RWPE2 (cell line): ENCODE measurements at regions not wholly inside any gene's neighbourhood (a gene's known extent, or its start where the extent isn't known, plus 50 kb on each side); places are given as distances from the start of the nearest gene placed in this dataset.

Experiments used
- ATAC-seq: fragments of 200-7000 bp; cut with Tn5 transposase; 3 replicates; pipeline ENCODE4 v1.9.1; 2021; ENCODE audit warnings: low read depth
- DNase-seq: peaks from one replicate; pipeline ENCODE4 v3.0.0-alpha.2; 2020; ENCODE audit warnings: low spot score
- H3K27ac ChIP-seq: fragments of 450-650 bp; 2 replicates; pipeline ENCODE4 v1.5.1; 2017; ENCODE audit warnings: mild to moderate bottlenecking; ENCODE audit not compliant: poor library complexity, severe bottlenecking
- H3K27me3 ChIP-seq: fragments of 250-450 bp; sonication (Bioruptor Pico); 2 replicates; pipeline ENCODE4 v1.5.1; 2021; ENCODE audit warnings: mild to moderate bottlenecking, moderate library complexity; ENCODE audit not compliant: insufficient read depth, poor library complexity, severe bottlenecking
- H3K36me3 ChIP-seq: fragments of 250-450 bp; sonication (Bioruptor Pico); 2 replicates; pipeline ENCODE4 v1.5.1; 2020; ENCODE audit warnings: low read depth, mild to moderate bottlenecking, moderate library complexity
- H3K4me1 ChIP-seq: fragments of 250-450 bp; sonication (Bioruptor Pico); 2 replicates; pipeline ENCODE4 v1.5.1; 2021; ENCODE audit warnings: mild to moderate bottlenecking, moderate library complexity; ENCODE audit not compliant: insufficient read depth, poor library complexity, severe bottlenecking
- H3K4me3 ChIP-seq: fragments of 250-450 bp; sonication (Bioruptor Pico); 2 replicates; pipeline ENCODE4 v1.5.1; 2021; ENCODE audit warnings: mild to moderate bottlenecking, moderate library complexity; ENCODE audit not compliant: severe bottlenecking
- H3K9me3 ChIP-seq: fragments of 250-450 bp; sonication (Bioruptor Pico); 2 replicates; pipeline ENCODE4 v1.5.1; 2021; ENCODE audit warnings: mild to moderate bottlenecking, moderate library complexity; ENCODE audit not compliant: severe bottlenecking
- CTCF ChIP-seq: fragments of 450-650 bp; IDR thresholded peaks from one replicate; pipeline ENCODE4 v1.5.1; 2017; ENCODE audit warnings: mild to moderate bottlenecking, moderate library complexity; ENCODE audit not compliant: poor library complexity, severe bottlenecking

- no peaks in the 10 kb centered on the region for H3K9me3 ChIP-seq
- H3K36me3 ChIP-seq, result no peaks in the 10 kb centered on the region
- H3K27ac ChIP-seq, result no peak overlapping the region
- no peaks in the 10 kb centered on the region for H3K4me1 ChIP-seq
- no peaks in the 10 kb centered on the region for H3K27me3 ChIP-seq
- ATAC-seq (no peak), DNase-seq (no peak)
- no peak overlapping the region for H3K4me3 ChIP-seq
- TF ChIP-seq CTCF, result no peak
Measured at GRCh38 chr2:199128476-199129229, 329.1 kb downstream of the SATB2 start.

GRCh38 chr2:199119796-199120195, 337.9 kb downstream of the SATB2 start:
- no peak for ATAC-seq
- Histone ChIP-seq H3K27me3 (peaks cover 9% of the 10 kb centered on the region), H3K4me1 (no peaks in the 10 kb centered on the region), H3K27ac (no peak overlapping the region), H3K36me3 (no peaks in the 10 kb centered on the region), H3K4me3 (no peak overlapping the region), H3K9me3 (no peaks in the 10 kb centered on the region)
- no peak for TF ChIP-seq CTCF
- DNase-seq, result no peak

GRCh38 chr2:199118673-199119112, 339.0 kb downstream of the SATB2 start:
- no peaks in the 10 kb centered on the region for H3K9me3 ChIP-seq
- H3K36me3 ChIP-seq, result no peaks in the 10 kb centered on the region
- no peak overlapping the region for H3K27ac ChIP-seq
- no peak for TF ChIP-seq CTCF
- no peaks in the 10 kb centered on the region for H3K4me1 ChIP-seq
- DNase-seq, result no peak
- no peak for ATAC-seq
- H3K27me3 ChIP-seq, result peaks cover 9% of the 10 kb centered on the region
- no peak overlapping the region for H3K4me3 ChIP-seq

GRCh38 chr2:199115169-199115568, 342.6 kb downstream of the SATB2 start:
- no peak for ATAC-seq
- Histone ChIP-seq H3K4me1 (no peaks in the 10 kb centered on the region), H3K27me3 (no peaks in the 10 kb centered on the region), H3K4me3 (no peak overlapping the region), H3K36me3 (no peaks in the 10 kb centered on the region), H3K9me3 (no peaks in the 10 kb centered on the region), H3K27ac (no peak overlapping the region)
- DNase-seq, result no peak
- TF ChIP-seq CTCF, result no peak

GRCh38 chr2:199113111-199113510, 344.6 kb downstream of the SATB2 start:
- H3K4me1 ChIP-seq, result no peaks in the 10 kb centered on the region
- H3K9me3 ChIP-seq, result no peaks in the 10 kb centered on the region
- DNase-seq (no peak), ATAC-seq (no peak)
- no peak for TF ChIP-seq CTCF
- no peaks in the 10 kb centered on the region for H3K27me3 ChIP-seq
- no peaks in the 10 kb centered on the region for H3K36me3 ChIP-seq
- H3K27ac ChIP-seq, result no peak overlapping the region
- H3K4me3 ChIP-seq, result no peak overlapping the region
